Cerebellar nuclear complex (tissue), 1 donor: ENCODE measurements at regions not wholly inside any gene's neighbourhood (a gene's known extent, or its start where the extent isn't known, plus 50 kb on each side); places are given as distances from the start of the nearest gene placed in this dataset.

Experiments used
- DNase-seq, 2 experiments: peaks; one replicate each; lab custom pipeline; 2025; lab: John Stamatoyannopoulos, UW

GRCh38 chr17:73932216-73932749 is 271.2 kb upstream of the RPL38 start:
- no peak for DNase-seq

- no peak for DNase-seq
These were observed 270.2 kb upstream of the RPL38 start for GRCh38 chr17:73933164-73933766.

- no peak for DNase-seq
These were observed 269.6 kb upstream of the RPL38 start for GRCh38 chr17:73933871-73934270.

- no peak for DNase-seq
These were observed 268.8 kb upstream of the RPL38 start for GRCh38 chr17:73934696-73935095.

GRCh38 chr17:73936908-73937627 is 266.4 kb upstream of the RPL38 start:
- no peak for DNase-seq

GRCh38 chr17:73938706-73939105 is 264.8 kb upstream of the RPL38 start:
- DNase-seq: no peak

GRCh38 chr17:73939806-73940205 is 263.7 kb upstream of the RPL38 start:
- no peak for DNase-seq

- DNase-seq: no peak
These were observed 263.0 kb upstream of the RPL38 start for GRCh38 chr17:73940511-73940910.

GRCh38 chr17:73941919-73942530 is 261.5 kb upstream of the RPL38 start:
- DNase-seq: no peak

DNA sequence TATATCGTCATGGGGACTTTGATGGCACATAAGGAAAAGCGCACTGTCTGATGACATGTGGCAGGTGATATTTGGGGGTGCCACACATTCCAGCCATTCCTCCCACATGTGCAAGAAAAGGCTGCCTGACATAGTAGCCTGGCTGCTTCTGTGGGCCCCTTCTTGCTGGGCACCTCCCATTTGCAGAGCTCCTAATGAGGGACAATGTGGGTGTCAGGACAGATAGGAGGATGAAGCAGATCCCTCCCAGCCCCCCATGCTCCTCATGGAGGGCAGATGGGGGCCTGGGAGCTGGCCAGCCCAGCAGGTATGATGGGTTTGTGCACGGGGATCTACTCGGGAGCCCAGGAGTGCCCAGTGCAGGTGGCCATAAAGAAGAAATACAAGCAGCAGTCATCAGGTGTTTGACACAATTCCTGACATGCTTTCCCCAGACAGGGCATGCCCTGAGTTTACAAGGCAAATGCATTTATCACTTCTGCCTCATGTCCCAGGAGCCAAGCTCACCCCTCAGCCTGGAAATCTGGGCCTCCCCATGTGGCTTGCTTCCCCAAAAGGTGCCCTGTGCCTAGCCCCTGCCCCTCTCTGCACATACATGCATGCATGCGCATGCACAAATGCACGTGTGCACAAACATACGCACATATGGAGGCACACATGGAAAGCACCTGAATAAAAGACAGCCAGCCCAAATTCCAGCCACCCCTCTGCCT is 260.6 kb upstream of the RPL38 start:
- no peak for DNase-seq

DNA sequence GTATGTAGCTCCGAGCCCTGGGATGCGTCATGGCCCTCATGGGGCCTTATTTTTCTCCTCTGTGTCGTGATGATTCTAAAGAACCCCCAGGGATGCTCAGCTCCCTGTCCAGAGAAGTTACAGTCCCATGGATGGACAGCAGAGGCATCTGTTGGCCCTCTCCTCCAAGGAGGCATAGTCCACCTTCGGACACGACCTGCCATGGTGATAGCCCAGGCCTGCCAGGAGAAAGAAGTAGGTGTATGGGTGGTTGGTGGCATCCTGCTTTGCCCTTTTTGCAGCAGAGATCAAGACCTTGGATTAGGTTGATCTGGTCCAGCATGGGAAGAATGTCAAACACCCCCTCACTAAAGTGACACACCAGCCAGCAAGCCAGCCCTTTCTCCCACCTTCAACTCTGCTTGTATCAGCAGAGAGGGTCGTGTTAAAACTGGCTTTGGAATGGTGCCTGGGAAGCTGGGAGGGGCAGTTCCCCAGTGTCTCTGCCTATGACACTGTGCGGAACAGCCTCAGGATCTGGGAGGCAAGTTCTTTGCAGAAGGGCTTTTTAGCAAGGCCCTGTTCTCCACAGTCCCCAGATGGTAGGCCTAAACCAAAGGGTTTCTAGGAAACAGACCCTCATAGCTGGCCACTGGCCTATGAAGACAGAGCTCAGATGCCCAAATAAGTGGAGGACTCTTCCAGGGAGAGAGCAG is 259.9 kb upstream of the RPL38 start:
- no peak for DNase-seq

DNA sequence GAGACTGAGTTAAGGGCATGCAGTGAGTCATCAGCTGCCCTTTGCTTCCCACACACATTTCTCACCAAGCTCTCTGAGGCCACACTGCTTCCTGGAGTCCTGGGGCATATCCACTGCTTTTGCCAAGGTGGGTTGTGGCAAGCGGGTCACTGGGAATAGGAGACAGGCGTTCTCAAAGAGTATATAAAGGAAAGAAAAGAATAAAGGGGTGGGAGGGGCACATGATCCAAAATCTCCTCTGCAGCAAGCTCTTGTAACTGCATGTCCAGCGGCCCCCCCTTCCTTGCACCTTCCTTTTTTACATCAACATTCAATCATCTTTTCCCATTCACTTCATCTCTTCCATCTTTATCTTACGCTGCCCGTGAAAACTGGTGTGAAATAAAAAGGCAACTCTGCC is 259.1 kb upstream of the RPL38 start:
- no peak for DNase-seq

DNA sequence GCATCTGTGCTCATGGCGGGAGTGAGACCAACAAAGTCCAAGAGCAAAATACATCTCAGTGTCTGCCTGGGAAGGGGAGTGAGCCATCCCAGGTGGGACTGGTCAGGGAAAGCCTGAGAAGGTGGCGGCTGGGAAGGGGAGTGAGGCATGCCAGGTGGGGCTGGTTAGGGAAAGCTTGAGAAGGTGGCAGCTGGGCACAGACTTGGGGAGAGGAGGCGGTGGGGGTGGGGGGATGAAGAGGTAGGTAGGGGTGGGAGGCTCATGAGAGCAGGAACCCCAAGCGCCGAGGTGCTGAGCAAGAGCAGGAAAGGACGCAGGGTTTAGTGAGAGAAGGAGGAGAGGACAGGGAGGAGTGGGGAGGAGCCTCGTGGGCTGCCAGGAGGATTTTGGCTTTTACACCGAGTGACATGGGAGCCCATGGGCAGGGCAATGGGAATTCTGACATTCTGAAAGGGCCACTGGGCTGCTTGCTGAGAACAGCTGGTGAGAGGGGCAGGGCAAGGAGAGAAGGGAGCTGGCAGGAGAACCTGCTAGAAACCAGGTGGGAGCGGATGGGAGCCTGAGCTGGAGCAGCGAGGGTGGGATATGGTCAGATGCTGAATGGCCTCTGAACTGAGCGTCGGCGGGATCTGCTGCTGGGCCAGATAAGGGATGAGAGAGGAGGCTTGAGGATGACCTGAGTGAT is 256.1 kb upstream of the RPL38 start:
- DNase-seq: no peak

GRCh38 chr17:73947966-73948355 is 255.5 kb upstream of the RPL38 start:
- no peak for DNase-seq

GRCh38 chr17:73949903-73950592 is 253.4 kb upstream of the RPL38 start:
- no peak for DNase-seq

GRCh38 chr17:73950593-73950914 is 252.9 kb upstream of the RPL38 start:
- DNase-seq: no peak

GRCh38 chr17:73952082-73952479 is 251.4 kb upstream of the RPL38 start:
- no peak for DNase-seq

DNA sequence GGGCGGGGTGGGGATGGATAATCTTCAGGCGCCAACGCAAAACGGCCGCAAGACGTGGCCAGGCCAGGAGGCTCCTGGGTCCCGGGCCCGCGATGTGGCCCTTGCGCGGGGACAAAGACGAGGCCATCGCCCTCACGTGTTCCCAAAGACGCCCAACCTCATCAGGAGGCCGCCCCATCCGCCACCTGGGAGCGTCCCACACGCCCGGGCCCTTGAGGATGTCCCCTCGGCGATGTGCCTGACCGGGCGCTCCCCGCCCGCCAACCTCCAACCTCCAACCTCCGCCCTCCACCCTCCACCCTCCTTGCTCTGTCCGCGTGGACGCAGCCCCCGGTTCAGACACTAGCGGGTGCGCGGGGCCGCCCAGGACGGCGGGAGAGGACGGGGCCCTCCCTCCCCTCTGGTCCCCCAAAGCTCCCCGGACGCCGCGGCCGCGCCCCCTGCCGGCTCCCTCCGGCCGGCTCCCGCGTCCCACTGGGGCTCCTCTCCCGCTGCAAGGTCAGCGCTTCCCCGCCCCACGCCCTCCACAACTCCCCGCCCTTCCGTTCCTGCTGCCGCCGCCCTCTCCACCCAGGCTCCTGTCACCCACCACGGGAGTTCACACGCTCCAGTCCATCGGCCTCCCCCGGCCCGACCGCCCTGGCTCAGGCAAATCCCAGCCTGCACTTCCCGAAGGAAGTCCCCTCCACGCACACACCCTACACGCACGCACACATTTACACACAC is 250.8 kb upstream of the RPL38 start:
- no peak for DNase-seq

GRCh38 chr17:73953206-73954033 is 250.1 kb upstream of the RPL38 start:
- DNase-seq: no peak
